ENCODE measurements at regions not wholly inside any gene's neighbourhood (a gene's known extent, or its start where the extent isn't known, plus 50 kb on each side); places are given as distances from the start of the nearest gene placed in this dataset.

DNA sequence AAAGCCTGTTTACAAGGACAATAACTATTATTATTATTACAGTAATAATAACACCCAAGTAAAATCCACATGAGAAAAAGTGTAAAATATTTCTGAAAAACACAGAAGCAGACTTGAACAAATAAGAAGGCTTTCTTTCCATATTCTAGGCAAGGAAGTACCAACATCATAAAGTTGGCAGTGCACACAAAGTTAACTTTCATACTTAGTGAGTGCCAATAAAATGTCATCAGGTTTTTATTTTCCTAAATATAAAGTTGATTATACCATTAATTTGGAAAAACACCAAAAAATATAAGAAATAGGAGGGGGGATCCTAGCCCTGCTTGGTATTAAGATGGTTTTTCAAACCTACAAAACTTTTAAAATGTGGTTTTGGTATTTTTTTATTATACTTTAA lies 161.4 kb downstream of the PRELID2 start:
- TF ChIP-seq CTCF (IDR thresholded peaks at IDR 0.05; ENCODE audit: low read depth, low read length, missing control alignments) = no peak
- Histone ChIP-seq H3K27ac (no peak overlapping the region), H3K36me3 (replicated peaks) (no peaks in the 10 kb centered on the region), H3K4me3 (ENCODE audit: low read depth, low read length) (no peak overlapping the region), H3K27me3 (replicated peaks) (no peaks in the 10 kb centered on the region)
- in situ Hi-C loops (cut with HindIII; ENCODE audit: low pct_ligation_motif_present, low sequenced_read_pairs) = no loop called here
- no peak for DNase-seq

GRCh38 chr5:145668714-145669113 lies 166.4 kb downstream of the PRELID2 start:
- TF ChIP-seq CTCF (IDR thresholded peaks at IDR 0.05; ENCODE audit: low read depth, low read length, missing control alignments) = no peak
- no peak for DNase-seq
- in situ Hi-C loops (cut with HindIII; ENCODE audit: low pct_ligation_motif_present, low sequenced_read_pairs) = no loop called here
- Histone ChIP-seq H3K4me3 (ENCODE audit: low read depth, low read length) (no peak overlapping the region), H3K36me3 (replicated peaks) (no peaks in the 10 kb centered on the region), H3K27me3 (replicated peaks) (no peaks in the 10 kb centered on the region), H3K27ac (no peak overlapping the region)

- in situ Hi-C loops (cut with HindIII; ENCODE audit: low pct_ligation_motif_present, low sequenced_read_pairs) = no loop called here
- TF ChIP-seq CTCF (IDR thresholded peaks at IDR 0.05; ENCODE audit: low read depth, low read length, missing control alignments) = no peak
- DNase-seq = no peak
Measured at GRCh38 chr5:145667742-145668141, 167.4 kb downstream of the PRELID2 start.

GRCh38 chr5:145666591-145666990 lies 168.6 kb downstream of the PRELID2 start:
- no peaks in the 10 kb centered on the region for H3K27me3 ChIP-seq (replicated peaks)
- in situ Hi-C loops (cut with HindIII; ENCODE audit: low pct_ligation_motif_present, low sequenced_read_pairs) = no loop called here
- no peak overlapping the region for H3K4me3 ChIP-seq (ENCODE audit: low read depth, low read length)
- H3K36me3 ChIP-seq (replicated peaks) = no peaks in the 10 kb centered on the region
- H3K27ac ChIP-seq = no peak overlapping the region
- no peak for DNase-seq
- no peak for TF ChIP-seq CTCF (IDR thresholded peaks at IDR 0.05; ENCODE audit: low read depth, low read length, missing control alignments)

More at GRCh38 chr5:145667742-145668141, 167.4 kb downstream of the PRELID2 start:
- Histone ChIP-seq H3K4me3 (ENCODE audit: low read depth, low read length) (no peak overlapping the region), H3K27me3 (replicated peaks) (no peaks in the 10 kb centered on the region), H3K36me3 (replicated peaks) (no peaks in the 10 kb centered on the region), H3K27ac (no peak overlapping the region)

DNA sequence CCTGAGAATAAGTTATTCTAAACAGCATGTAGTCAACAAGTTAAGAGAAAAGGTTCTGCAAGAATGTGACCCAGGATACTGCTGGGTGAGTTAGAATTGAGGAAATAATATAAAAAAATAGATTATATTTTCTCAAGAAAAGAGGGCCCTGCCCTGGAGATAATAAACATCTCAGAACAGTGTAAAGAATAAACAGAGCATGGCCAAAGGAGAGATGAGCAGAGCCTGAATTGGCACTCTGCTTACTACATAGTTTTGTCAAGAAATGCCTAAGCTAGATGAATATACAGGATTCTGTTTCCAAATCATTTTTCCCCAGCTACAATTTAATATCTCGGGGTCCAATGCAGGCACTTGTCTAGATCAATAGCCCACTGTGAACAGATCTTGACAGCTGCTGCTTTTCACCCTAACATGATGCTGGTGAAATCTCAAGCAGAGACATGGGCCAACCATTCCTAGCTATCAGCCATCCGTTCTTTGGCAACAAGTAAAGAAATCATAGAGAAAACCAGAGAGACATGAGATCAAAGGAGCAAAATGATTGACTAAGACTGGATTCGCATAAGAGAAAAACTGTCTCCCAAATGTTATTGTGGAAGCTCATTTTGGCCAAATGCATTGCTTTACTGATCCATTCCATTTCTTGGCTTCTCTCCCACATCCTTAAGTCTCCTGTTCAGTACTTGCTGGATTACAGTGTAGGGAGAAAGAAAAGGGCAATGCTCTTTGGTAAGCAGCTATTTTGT lies 173.2 kb downstream of the PRELID2 start:
- H3K36me3 ChIP-seq (replicated peaks) = no peaks in the 10 kb centered on the region
- H3K27ac ChIP-seq = no peak overlapping the region
- H3K4me3 ChIP-seq (ENCODE audit: low read depth, low read length) = no peak overlapping the region
- no peak for TF ChIP-seq CTCF (IDR thresholded peaks at IDR 0.05; ENCODE audit: low read depth, low read length, missing control alignments)
- in situ Hi-C loops (cut with HindIII; ENCODE audit: low pct_ligation_motif_present, low sequenced_read_pairs) = no loop called here
- no peak for DNase-seq
- no peaks in the 10 kb centered on the region for H3K27me3 ChIP-seq (replicated peaks)
